HG03064 (cell line): ENCODE measurements at regions not wholly inside any gene's neighbourhood (a gene's known extent, or its start where the extent isn't known, plus 50 kb on each side); places are given as distances from the start of the nearest gene placed in this dataset.

Experiments used
- ATAC-seq: cut with Tn5 transposase; IDR thresholded peaks from one replicate; pipeline ENCODE4 v1.9.1; 2021; ENCODE audit warnings: low read depth; ENCODE audit not compliant: unreplicated experiment

DNA sequence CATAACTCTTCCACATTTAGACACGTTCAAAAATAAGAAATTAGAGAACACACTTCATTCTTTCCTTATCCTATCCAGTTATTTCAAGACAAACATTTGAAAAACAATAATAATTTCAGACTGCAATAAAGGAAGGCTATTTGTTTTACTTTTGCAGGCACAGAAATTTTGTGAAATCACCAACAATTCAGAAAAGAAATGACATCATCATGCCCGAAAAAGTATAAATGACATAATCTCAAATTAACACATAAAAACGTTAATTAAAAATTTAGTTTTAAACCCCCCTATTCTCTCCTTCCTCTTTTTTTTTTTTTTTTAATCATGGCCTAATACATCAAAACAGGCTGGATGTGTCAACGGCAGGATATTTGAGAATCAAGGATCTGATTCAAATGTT, 468.4 kb upstream of the RBFOX1 start:
- ATAC-seq: no peak

DNA sequence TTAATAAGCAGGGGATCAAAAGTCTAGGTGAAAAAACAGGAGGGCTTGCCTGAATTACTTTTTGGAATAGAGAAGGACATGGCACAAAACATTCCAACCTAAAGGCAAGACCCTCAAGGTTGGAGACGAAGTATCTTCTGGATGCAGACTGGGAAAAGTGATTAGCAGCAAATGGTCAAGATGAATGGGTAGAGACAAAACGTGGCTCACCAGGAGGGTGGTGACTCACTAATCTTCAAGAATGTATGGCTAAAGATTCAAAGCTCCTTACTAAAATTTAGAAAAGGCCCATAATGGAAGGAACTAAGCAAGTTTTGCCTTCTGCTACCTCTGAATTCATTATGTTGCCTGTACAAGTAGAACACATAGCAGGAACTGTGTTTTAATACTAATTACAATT, 469.5 kb upstream of the RBFOX1 start:
- ATAC-seq: no peak

DNA sequence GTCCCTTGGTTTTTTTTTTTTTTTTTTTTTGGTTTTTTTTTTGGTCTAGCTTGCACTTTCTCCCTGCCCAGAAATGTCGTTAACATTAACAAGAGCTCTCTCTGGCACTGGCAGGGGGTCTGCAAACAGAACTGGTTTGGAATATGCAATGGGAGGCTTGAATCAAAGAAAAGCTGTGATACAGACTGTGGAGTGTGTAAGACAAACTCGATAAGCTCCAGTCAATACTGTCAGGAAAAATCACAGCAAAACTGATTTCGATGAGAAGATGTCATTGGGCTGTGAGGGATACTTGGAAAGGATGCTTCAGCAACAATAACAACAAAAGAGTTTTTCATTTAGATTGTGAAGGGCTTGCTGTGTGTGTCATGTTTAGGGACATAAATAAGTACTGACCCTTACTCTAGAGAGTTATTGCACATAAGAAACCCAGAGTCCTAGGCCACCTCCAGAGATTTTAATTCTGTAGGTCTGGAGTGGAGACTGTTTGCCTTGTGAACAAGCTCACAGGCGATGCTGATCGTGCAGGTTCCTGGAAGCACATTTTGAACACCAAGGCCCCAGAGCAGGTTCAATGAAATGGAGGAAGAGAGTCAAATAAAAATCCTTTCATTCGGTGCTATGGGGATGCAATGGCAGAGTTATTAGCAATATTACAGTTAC, 470.7 kb upstream of the RBFOX1 start:
- no peak for ATAC-seq

DNA sequence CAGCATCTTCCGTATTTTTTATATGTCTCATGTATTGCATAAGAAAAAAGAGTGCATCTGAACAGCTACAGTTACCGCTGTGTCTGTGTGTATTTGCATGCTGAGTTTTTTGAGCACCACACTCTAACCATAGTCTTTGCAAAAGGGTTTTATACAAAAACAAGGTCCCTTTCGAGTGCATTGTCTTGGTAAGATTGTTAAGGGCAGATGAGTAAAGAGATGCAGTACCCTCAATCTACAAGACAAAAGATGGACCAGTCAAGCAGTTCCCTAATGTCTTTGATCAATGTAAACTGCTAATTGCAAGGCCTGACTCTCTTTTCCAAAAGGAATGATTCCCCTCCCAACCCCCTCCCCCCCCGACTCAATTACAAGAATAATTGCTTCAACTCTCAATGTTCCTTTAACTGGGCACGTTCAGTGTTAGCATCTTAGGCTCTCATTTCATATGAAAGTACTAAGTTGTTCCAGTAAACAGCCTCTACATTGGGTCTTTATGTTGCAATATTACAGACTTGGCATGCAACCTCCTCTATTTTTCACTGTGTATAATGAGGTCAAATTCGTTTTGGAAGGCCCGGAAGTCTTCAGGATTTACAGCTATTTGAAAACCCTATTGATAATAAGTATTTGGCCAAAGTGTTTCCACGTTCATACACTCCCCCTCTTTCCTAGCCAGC, 471.4 kb upstream of the RBFOX1 start:
- ATAC-seq: no peak

GRCh38 chr16:6857575-6857974, 475.1 kb upstream of the RBFOX1 start:
- no peak for ATAC-seq

- ATAC-seq: no peak
These were observed 476.1 kb upstream of the RBFOX1 start for GRCh38 chr16:6856578-6856977.

DNA sequence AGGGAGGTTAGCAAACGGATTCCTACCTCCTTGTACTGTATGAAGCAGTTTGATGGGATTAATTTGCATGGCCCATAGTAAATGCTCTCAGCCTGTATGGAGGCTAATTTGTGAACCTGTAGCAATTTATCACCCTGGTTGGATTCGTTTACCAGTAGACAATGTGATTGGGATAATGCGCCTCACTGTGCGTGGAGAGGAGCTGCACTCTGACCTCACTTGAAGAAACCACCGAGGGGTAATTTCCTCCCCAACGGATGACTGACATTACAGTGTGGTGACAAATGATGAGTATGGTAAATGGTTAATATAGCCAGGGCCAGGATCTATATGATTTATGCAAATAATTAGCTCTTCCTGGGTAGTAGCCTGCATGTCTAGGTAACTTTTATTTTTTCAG, 479.1 kb upstream of the RBFOX1 start:
- ATAC-seq: no peak

- ATAC-seq: no peak
These were observed 479.9 kb upstream of the RBFOX1 start for GRCh38 chr16:6852643-6853225.

- ATAC-seq: no peak
These were observed 486.2 kb upstream of the RBFOX1 start for GRCh38 chr16:6846452-6846851.

DNA sequence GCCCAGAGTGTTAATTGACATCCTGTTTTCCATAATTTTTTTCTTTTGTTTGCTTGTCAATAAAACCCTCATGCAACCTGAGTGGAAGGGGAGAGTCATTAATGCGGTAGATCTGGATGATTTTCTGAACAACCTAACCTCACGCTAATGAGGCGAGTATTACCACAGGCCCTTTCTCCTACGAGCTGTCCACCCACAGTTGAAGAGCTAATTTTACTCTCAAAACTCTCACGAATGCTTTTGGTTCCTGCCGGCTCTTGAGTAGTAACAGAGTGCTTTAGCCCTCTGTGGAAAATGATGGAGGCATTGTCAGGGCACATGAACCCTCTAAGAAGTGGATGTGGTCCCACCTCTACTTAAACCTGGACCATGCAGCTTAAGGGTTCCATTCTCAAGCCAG, 491.3 kb upstream of the RBFOX1 start:
- ATAC-seq: no peak

DNA sequence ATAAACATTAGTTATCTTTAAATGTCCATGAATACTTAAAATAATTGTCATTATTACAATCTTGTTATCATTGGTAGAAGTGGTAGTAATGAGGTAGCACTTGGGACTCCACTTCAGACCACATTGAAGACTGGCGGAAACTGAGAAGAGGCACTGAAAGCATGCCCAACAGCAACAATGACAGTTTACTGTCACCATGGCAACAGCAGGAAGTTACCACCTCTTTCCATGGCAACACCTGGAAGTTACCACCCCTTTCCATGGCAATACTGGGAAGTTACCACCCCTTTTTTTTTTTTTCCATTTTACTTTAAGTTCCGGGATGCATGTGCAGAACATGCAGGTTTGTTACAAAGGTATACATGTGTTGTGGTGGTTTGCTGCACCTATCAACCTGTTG, 494.9 kb upstream of the RBFOX1 start:
- ATAC-seq: no peak

- no peak for ATAC-seq
These were observed 495.9 kb upstream of the RBFOX1 start for GRCh38 chr16:6836766-6837165.

DNA sequence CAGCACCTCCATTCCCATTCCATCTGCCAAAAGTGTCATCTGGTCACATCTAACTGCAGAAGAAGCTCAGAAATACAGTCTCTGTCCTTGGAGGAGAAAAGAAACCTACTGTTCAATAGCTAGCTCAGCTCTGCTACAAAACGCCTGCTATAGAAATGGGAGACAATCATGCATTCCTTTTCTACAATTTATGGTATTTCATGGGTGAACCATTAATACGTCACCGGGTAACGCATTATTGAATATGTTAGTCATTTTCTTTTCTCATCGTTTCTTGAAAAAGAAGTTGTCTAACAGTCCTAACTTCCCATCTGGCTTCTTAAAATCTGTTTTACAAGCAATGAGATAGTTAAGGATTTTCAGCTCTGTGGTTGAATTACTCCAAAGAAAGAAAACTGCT, 496.7 kb upstream of the RBFOX1 start:
- ATAC-seq: no peak

DNA sequence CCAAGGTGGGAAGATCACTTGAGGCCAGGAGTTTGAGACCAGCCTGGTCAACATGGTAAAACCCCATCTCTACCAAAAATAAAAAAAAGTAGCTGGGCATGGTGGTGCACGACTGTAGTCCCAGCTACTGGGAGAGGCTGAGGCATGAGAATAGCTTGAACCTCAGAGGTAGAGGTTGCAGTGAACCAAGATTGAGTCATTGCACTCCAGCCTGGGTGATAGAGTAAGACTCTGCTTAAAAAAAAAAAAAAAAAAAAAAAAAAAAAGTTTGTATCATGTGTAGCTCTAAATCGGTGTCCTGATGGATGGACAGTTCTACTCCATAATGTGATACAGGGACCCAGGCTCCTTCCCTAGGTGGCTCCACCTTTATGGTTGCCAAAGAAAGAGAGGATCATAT, 497.1 kb upstream of the RBFOX1 start:
- no peak for ATAC-seq

DNA sequence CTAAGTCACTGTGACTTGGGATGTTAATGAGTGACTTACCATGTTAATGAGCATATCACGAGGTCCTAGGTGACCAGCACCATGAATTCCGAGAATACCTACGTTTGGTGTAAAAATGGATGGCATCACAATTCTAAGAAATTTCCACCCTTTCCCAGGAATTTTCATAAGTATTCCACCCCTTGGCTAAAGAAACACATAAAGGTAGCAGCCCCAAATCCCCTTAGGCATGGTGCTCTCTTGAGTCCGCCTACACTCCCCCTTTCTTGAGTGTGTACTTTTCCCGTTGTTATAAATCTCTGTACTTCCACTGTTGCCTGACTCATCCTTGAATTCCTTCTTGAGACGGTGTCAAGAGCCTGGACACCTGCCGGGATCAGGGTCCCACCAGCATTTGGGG, 504.0 kb upstream of the RBFOX1 start:
- no peak for ATAC-seq

- ATAC-seq: no peak
These were observed 504.7 kb upstream of the RBFOX1 start for GRCh38 chr16:6827931-6828330.

DNA sequence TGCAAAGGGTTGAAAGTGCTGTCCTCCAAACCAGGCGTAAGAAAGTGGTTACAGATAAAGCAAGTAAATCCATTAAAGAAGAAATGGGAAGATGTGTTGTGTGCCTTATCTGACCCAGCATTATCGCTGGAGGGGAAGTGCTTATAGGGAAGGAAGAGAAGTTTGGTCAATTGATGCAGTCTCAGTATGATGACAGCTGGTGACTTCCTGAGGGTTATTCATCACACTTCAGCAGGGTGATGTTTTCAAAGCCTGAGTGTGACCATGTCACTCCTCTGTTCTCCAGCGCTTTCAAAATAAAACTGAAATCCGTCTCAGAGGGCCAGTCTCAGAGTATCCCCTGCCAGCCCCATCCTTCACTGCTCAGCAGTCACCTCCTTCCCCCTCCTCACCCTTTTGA, 505.4 kb upstream of the RBFOX1 start:
- no peak for ATAC-seq

GRCh38 chr16:6822041-6822440, 510.6 kb upstream of the RBFOX1 start:
- no peak for ATAC-seq

DNA sequence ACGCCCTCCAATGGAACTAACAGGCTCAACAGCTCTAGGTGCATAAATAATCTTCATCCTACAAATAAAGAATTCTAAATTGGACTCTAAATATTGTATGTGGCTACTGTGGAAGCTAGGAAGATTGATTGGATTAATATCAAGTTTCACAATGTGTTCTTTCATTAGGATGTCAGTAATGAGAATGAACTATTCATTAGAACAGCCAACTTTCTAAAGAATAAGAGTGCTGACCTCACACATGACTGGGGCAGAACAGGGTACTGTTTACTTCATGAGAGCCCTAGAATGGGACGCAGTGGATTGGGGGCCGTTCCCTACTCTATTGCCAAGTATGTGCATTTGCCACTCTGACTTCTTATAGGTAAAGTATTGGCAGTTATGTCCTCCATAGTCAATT, 528.2 kb upstream of the RBFOX1 start:
- ATAC-seq: no peak

DNA sequence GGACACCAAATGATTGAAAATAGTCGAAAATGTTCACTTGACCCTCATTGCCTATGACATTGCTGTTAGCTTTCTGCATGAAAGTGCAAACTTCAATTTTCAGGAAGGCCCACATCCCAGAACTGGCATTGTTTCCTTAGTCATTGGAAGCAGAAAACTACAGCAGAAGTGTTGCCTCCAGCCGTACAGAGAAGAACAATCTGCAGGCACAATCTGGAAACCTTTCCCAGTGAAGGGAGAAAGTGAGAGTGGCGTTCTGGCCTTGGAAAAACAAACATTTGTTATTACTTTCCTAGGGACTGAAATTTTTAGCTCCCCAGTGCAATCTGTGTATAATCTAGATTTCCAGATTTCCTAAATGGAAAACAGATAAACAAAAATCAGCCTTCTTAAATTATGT, 529.5 kb upstream of the RBFOX1 start:
- no peak for ATAC-seq

DNA sequence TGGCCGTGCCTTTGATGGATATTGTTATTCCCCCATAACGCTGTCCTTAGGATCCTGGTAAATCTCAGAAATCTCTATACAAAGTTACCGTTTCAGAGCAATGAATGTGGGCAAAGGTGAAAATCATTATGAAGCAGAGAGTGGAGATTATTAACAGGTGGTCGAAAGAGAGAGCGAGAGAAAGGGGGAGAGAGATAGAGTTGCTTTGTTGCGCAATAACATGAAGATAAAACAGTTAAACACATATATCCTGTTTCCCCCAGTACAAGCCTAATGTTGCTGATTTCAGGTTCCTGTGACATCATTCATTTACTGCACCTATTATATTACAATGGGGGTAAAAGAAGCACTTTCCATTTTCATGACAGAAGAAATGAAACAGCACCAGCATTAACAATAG, 535.4 kb upstream of the RBFOX1 start:
- no peak for ATAC-seq

DNA sequence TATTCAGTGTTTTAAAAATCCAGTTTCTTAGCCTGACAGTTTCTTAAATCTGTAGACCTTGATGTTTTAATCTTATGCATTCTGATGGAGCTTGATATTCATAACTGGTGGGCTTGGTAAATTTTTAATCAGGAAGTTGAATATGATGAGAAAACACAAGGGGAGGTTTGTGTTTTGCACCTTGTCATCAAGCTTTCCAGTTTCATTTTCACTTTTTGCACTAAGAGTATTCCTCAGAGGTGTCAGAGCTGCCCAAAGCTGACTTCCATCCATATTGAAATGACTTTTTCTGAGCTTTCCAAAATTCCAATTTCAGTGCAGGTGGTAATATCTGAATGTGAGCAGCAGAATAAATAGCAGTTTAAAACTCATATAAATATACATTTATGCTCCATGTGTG, 555.0 kb upstream of the RBFOX1 start:
- no peak for ATAC-seq
